SK-N-SH treated with all-trans-retinoic acid at 6 μM for 48 hours (cell line): ENCODE measurements at regions not wholly inside any gene's neighbourhood (a gene's known extent, or its start where the extent isn't known, plus 50 kb on each side); places are given as distances from the start of the nearest gene placed in this dataset.

Experiments
- ATAC-seq: fragments of 200-7000 bp; cut with Tn5 transposase; 3 replicates; pipeline ENCODE4 v1.9.1; 2020; ENCODE audit warnings: mild to moderate bottlenecking, moderate library complexity
- ARNTL ChIP-seq: fragments of 450-650 bp; formaldehyde crosslinking; IDR thresholded peaks from 2 replicates; pipeline ENCODE4 v1.5.0; 2020; ENCODE audit warnings: low read depth, mild to moderate bottlenecking, moderate library complexity, borderline replicate concordance
- BACH2 ChIP-seq: fragments of 250-450 bp; sonication (Bioruptor Pico); IDR thresholded peaks from 2 replicates; pipeline ENCODE4 v1.9.0; 2021; ENCODE audit warnings: mild to moderate bottlenecking, borderline replicate concordance
- CSDC2 ChIP-seq: fragments of 250-450 bp; sonication (Bioruptor Pico); IDR thresholded peaks from 2 replicates; pipeline ENCODE4 v1.5.0; 2020; ENCODE audit warnings: mild to moderate bottlenecking, moderate library complexity
- CSRNP3 ChIP-seq: fragments of 250-450 bp; sonication (Bioruptor Pico); IDR thresholded peaks from 2 replicates; pipeline ENCODE4 v1.5.1; 2021; ENCODE audit warnings: mild to moderate bottlenecking, moderate library complexity
- ESRRG ChIP-seq: fragments of 250-450 bp; sonication (Bioruptor Pico); IDR thresholded peaks from 2 replicates; pipeline ENCODE4 v1.6.1; 2021; ENCODE audit warnings: mild to moderate bottlenecking
- GLIS3 ChIP-seq: fragments of 250-450 bp; sonication (Bioruptor Pico); IDR thresholded peaks from 2 replicates; pipeline ENCODE4 v1.5.0; 2020; ENCODE audit warnings: mild to moderate bottlenecking, moderate library complexity
- OSR1 ChIP-seq: fragments of 250-450 bp; sonication (Bioruptor Pico); IDR thresholded peaks from 2 replicates; pipeline ENCODE4 v1.8.0; 2022; ENCODE audit warnings: moderate library complexity, mild to moderate bottlenecking, inconsistent platforms
- PATZ1 ChIP-seq: fragments of 250-450 bp; sonication (Bioruptor Pico); IDR thresholded peaks from 2 replicates; pipeline ENCODE4 v1.8.0; 2020; ENCODE audit warnings: mild to moderate bottlenecking, moderate library complexity, borderline replicate concordance
- PPARA ChIP-seq: fragments of 250-450 bp; sonication (Bioruptor Pico); IDR thresholded peaks from 2 replicates; pipeline ENCODE4 v1.5.0; 2020; ENCODE audit warnings: mild to moderate bottlenecking, borderline replicate concordance
- RARB ChIP-seq: fragments of 250-450 bp; sonication (Bioruptor Pico); IDR thresholded peaks from 2 replicates; pipeline ENCODE4 v1.8.0; 2021; ENCODE audit warnings: mild to moderate bottlenecking, moderate library complexity
- SNAI2 ChIP-seq: fragments of 250-450 bp; sonication (Bioruptor Pico); IDR thresholded peaks from 2 replicates; pipeline ENCODE4 v1.5.0; 2020; ENCODE audit warnings: mild to moderate bottlenecking, moderate library complexity
- TCF4 ChIP-seq: fragments of 250-450 bp; sonication (Bioruptor Pico); IDR thresholded peaks from 2 replicates; pipeline ENCODE4 v1.8.0; 2021; ENCODE audit warnings: mild to moderate bottlenecking, moderate library complexity, borderline replicate concordance
- TOX ChIP-seq: fragments of 250-450 bp; sonication (Bioruptor Pico); IDR thresholded peaks from 2 replicates; pipeline ENCODE4 v1.8.0; 2021; ENCODE audit warnings: mild to moderate bottlenecking, moderate library complexity, borderline replicate concordance
- TSHZ2 ChIP-seq: fragments of 250-450 bp; sonication (Bioruptor Pico); IDR thresholded peaks from 2 replicates; pipeline ENCODE4 v1.5.0; 2020; ENCODE audit warnings: mild to moderate bottlenecking, moderate library complexity
- ZC3H10 ChIP-seq: fragments of 250-450 bp; sonication (Bioruptor Pico); IDR thresholded peaks from 2 replicates; pipeline ENCODE4 v1.5.1; 2021; ENCODE audit warnings: mild to moderate bottlenecking, moderate library complexity
- ZFP3 ChIP-seq: fragments of 250-450 bp; sonication (Bioruptor Pico); IDR thresholded peaks from 2 replicates; pipeline ENCODE4 v1.5.0; 2020; ENCODE audit warnings: mild to moderate bottlenecking, moderate library complexity
- ZFP30 ChIP-seq: fragments of 450-650 bp; formaldehyde crosslinking; IDR thresholded peaks from 2 replicates; pipeline ENCODE4 v1.5.0; 2022; ENCODE audit warnings: mild to moderate bottlenecking, moderate library complexity
- ZNF565 ChIP-seq: fragments of 450-650 bp; formaldehyde crosslinking; conservative IDR thresholded peaks from 2 replicates; pipeline ENCODE4 v1.5.0; 2020; ENCODE audit warnings: low read depth, mild to moderate bottlenecking, moderate library complexity
- ZNF70 ChIP-seq: fragments of 450-650 bp; formaldehyde crosslinking; IDR thresholded peaks from 2 replicates; pipeline ENCODE4 v1.5.0; 2020; ENCODE audit warnings: mild to moderate bottlenecking, moderate library complexity
- ZNF8 ChIP-seq: fragments of 450-650 bp; formaldehyde crosslinking; IDR thresholded peaks from 2 replicates; pipeline ENCODE4 v1.5.0; 2020; ENCODE audit warnings: mild to moderate bottlenecking, moderate library complexity
- TF ChIP-seq, protein P1 (sequence below): fragments of 250-450 bp; sonication (Bioruptor Pico); IDR thresholded peaks from 2 replicates; pipeline ENCODE4 v1.5.1; 2020; ENCODE audit warnings: low read depth, mild to moderate bottlenecking, moderate library complexity
- TF ChIP-seq, protein P2 (sequence below): fragments of 250-450 bp; sonication (Bioruptor Pico); IDR thresholded peaks from 2 replicates; pipeline ENCODE4 v1.8.0; 2021; ENCODE audit warnings: low read depth, mild to moderate bottlenecking, moderate library complexity, borderline replicate concordance

DNA sequence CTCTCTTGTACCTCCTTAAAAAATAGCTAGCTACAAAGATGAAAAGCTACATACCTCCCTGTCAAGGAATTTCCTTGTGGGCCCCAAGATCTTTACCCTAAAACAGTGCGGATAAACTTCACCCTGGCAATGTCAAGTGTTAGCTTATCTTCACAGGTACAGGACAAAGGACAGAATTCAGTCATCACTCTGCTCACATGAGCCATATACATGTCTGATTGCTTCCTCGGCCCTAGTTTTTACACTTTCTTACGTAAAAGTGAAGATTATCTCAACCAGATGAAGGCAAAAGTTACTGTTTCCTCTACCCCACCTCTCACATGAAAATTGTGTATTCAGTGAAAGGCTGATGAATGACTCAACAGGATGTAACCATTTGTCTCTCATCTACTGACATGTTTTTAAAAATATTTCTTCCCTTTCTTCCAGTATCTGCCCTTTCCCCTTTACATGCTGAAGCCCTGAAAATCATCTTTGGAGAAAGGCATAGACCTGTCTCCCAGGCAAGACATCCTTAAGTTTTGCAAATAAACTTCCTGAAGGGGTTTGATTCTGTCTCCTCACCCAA, 890.1 kb downstream of the GALC start:
- TF ChIP-seq ZC3H10 (CRISPR knock-in tag) (no peak), ZNF8 (CRISPR knock-in tag) (no peak), OSR1 (CRISPR knock-in tag) (no peak), CSDC2 (CRISPR knock-in tag) (no peak), PATZ1 (CRISPR knock-in tag) (no peak), PPARA (CRISPR knock-in tag) (no peak), ZFP3 (CRISPR knock-in tag) (no peak), ARNTL (no peak), CSRNP3 (CRISPR knock-in tag) (no peak), RARB (no peak), BACH2 (no peak), ZNF565 (CRISPR knock-in tag) (no peak), GLIS3 (CRISPR knock-in tag) (no peak)
- ATAC-seq: no peak

- TF ChIP-seq BACH2: no peak
- no peak for TF ChIP-seq GLIS3 (CRISPR knock-in tag)
- TF ChIP-seq ARNTL: no peak
- TF ChIP-seq ESRRG (CRISPR knock-in tag): no peak
- TF ChIP-seq, protein P1, sequence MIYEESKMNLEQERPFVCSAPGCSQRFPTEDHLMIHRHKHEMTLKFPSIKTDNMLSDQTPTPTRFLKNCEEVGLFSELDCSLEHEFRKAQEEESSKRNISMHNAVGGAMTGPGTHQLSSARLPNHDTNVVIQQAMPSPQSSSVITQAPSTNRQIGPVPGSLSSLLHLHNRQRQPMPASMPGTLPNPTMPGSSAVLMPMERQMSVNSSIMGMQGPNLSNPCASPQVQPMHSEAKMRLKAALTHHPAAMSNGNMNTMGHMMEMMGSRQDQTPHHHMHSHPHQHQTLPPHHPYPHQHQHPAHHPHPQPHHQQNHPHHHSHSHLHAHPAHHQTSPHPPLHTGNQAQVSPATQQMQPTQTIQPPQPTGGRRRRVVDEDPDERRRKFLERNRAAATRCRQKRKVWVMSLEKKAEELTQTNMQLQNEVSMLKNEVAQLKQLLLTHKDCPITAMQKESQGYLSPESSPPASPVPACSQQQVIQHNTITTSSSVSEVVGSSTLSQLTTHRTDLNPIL: no peak
- no peak for TF ChIP-seq ZFP30 (CRISPR knock-in tag)
- no peak for ATAC-seq
Measured at GRCh38 chr14:87097015-87097414, 896.0 kb downstream of the GALC start.

GRCh38 chr14:87094913-87095312, 898.1 kb downstream of the GALC start:
- ATAC-seq: no peak
- TF ChIP-seq ZC3H10 (CRISPR knock-in tag): no peak
- no peak for TF ChIP-seq TOX (CRISPR knock-in tag)
- no peak for TF ChIP-seq RARB
- TF ChIP-seq ESRRG (CRISPR knock-in tag): no peak
- no peak for TF ChIP-seq PATZ1 (CRISPR knock-in tag)
- no peak for TF ChIP-seq ZNF70 (CRISPR knock-in tag)
- no peak for TF ChIP-seq PPARA (CRISPR knock-in tag)
- TF ChIP-seq SNAI2 (CRISPR knock-in tag): no peak
- TF ChIP-seq, protein P1: no peak
- no peak for TF ChIP-seq ZNF565 (CRISPR knock-in tag)
- TF ChIP-seq, protein P2, sequence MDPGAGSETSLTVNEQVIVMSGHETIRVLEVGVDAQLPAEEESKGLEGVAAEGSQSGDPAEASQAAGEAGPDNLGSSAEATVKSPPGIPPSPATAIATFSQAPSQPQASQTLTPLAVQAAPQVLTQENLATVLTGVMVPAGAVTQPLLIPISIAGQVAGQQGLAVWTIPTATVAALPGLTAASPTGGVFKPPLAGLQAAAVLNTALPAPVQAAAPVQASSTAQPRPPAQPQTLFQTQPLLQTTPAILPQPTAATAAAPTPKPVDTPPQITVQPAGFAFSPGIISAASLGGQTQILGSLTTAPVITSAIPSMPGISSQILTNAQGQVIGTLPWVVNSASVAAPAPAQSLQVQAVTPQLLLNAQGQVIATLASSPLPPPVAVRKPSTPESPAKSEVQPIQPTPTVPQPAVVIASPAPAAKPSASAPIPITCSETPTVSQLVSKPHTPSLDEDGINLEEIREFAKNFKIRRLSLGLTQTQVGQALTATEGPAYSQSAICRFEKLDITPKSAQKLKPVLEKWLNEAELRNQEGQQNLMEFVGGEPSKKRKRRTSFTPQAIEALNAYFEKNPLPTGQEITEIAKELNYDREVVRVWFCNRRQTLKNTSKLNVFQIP (CRISPR knock-in tag): no peak
- TF ChIP-seq BACH2: no peak
- no peak for TF ChIP-seq CSRNP3 (CRISPR knock-in tag)
- TF ChIP-seq GLIS3 (CRISPR knock-in tag): no peak
- no peak for TF ChIP-seq ARNTL
- TF ChIP-seq CSDC2 (CRISPR knock-in tag): no peak
- TF ChIP-seq ZFP3 (CRISPR knock-in tag): no peak
- TF ChIP-seq TSHZ2 (CRISPR knock-in tag): no peak
- TF ChIP-seq TCF4 (CRISPR knock-in tag): no peak
- no peak for TF ChIP-seq ZFP30 (CRISPR knock-in tag)
